ENCODE measurements at regions not wholly inside any gene's neighbourhood (a gene's known extent, or its start where the extent isn't known, plus 50 kb on each side); places are given as distances from the start of the nearest gene placed in this dataset.

- Histone ChIP-seq H3K9me3 (no peaks in the 10 kb centered on the region), H3K4me3 (no peak overlapping the region), H3K27ac (no peak overlapping the region), H3K27me3 (no peaks in the 10 kb centered on the region), H3K4me1 (no peaks in the 10 kb centered on the region), H3K36me3 (no peaks in the 10 kb centered on the region)
- TF ChIP-seq, protein P1, sequence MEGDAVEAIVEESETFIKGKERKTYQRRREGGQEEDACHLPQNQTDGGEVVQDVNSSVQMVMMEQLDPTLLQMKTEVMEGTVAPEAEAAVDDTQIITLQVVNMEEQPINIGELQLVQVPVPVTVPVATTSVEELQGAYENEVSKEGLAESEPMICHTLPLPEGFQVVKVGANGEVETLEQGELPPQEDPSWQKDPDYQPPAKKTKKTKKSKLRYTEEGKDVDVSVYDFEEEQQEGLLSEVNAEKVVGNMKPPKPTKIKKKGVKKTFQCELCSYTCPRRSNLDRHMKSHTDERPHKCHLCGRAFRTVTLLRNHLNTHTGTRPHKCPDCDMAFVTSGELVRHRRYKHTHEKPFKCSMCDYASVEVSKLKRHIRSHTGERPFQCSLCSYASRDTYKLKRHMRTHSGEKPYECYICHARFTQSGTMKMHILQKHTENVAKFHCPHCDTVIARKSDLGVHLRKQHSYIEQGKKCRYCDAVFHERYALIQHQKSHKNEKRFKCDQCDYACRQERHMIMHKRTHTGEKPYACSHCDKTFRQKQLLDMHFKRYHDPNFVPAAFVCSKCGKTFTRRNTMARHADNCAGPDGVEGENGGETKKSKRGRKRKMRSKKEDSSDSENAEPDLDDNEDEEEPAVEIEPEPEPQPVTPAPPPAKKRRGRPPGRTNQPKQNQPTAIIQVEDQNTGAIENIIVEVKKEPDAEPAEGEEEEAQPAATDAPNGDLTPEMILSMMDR (IDR thresholded peaks at IDR 0.05), result no peak
- no peak for DNase-seq (ENCODE audit: low spot score)
Observed at GRCh38 chr2:199144546-199144945, 313.2 kb downstream of the SATB2 start.

GRCh38 chr2:199144036-199144435 is 313.7 kb downstream of the SATB2 start:
- no peak for DNase-seq (ENCODE audit: low spot score)
- Histone ChIP-seq H3K4me3 (no peak overlapping the region), H3K27me3 (no peaks in the 10 kb centered on the region), H3K4me1 (no peaks in the 10 kb centered on the region), H3K27ac (no peak overlapping the region), H3K36me3 (no peaks in the 10 kb centered on the region), H3K9me3 (no peaks in the 10 kb centered on the region)
- TF ChIP-seq, protein P1 (IDR thresholded peaks at IDR 0.05), result no peak

GRCh38 chr2:199136681-199137080 is 321.1 kb downstream of the SATB2 start:
- no peak for DNase-seq (ENCODE audit: low spot score)
- no peaks in the 10 kb centered on the region for H3K9me3 ChIP-seq
- TF ChIP-seq, protein P1 (IDR thresholded peaks at IDR 0.05), result no peak
- H3K27me3 ChIP-seq, result no peaks in the 10 kb centered on the region
- H3K4me3 ChIP-seq, result no peak overlapping the region
- no peaks in the 10 kb centered on the region for H3K36me3 ChIP-seq
- no peaks in the 10 kb centered on the region for H3K4me1 ChIP-seq
- no peak overlapping the region for H3K27ac ChIP-seq

DNA sequence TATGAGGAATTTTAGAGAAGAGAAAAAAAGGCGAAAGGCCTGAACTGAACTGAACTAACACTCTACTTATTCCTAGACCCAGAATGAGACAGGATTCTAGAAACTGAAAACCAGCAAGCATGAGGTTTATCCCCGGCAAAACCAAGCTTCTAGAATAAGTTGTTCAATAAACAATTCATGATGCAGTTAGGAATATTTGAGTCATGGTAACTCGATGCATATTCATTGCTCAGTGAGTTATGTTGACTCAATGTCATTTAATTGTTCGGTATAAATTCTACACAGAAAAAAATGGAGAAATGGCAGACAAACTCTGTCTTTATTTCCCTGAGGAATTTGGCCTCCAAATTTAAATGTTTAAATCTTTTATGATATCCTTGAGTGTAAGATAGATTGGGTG is 321.5 kb downstream of the SATB2 start:
- H3K27me3 ChIP-seq, result no peaks in the 10 kb centered on the region
- no peaks in the 10 kb centered on the region for H3K9me3 ChIP-seq
- DNase-seq (ENCODE audit: low spot score), result no peak
- no peak overlapping the region for H3K4me3 ChIP-seq
- H3K4me1 ChIP-seq, result no peaks in the 10 kb centered on the region
- no peaks in the 10 kb centered on the region for H3K36me3 ChIP-seq
- no peak overlapping the region for H3K27ac ChIP-seq
- TF ChIP-seq, protein P1 (IDR thresholded peaks at IDR 0.05), result no peak

GRCh38 chr2:199131876-199132275 is 325.9 kb downstream of the SATB2 start:
- no peaks in the 10 kb centered on the region for H3K36me3 ChIP-seq
- TF ChIP-seq, protein P1 (IDR thresholded peaks at IDR 0.05), result no peak
- H3K4me3 ChIP-seq, result no peak overlapping the region
- no peaks in the 10 kb centered on the region for H3K9me3 ChIP-seq
- no peak for DNase-seq (ENCODE audit: low spot score)
- H3K27me3 ChIP-seq, result no peaks in the 10 kb centered on the region
- no peaks in the 10 kb centered on the region for H3K4me1 ChIP-seq
- no peak overlapping the region for H3K27ac ChIP-seq

DNA sequence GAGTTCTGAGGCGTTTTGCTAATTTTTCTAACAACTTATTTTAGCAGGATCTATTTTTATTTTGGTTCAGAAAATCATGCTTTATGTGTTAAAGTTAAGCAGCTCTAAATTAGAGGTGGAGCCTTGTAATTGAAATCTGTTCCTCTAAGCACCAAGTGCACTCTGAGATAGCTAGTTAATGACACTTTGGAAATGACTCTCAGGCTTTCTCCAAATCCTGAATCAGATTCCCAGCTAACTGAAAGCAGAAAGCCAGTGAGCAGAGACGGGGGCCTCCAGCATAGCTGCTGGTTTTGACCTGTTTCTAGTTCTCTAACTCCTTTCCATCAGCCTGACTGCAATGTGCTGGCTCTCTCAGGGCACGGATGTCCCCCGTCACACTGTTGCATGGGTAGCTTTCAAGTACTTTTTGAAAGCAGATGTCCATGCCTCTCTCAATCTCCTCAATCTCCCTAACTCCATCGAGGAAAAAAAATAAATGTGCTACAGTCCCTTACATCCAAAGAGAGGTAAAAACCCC is 326.5 kb downstream of the SATB2 start:
- TF ChIP-seq, protein P1 (IDR thresholded peaks at IDR 0.05), result no peak
- Histone ChIP-seq H3K27me3 (no peaks in the 10 kb centered on the region), H3K9me3 (no peaks in the 10 kb centered on the region), H3K27ac (no peak overlapping the region), H3K36me3 (no peaks in the 10 kb centered on the region), H3K4me1 (no peaks in the 10 kb centered on the region), H3K4me3 (no peak overlapping the region)
- no peak for DNase-seq (ENCODE audit: low spot score)

All from right atrium auricular region (tissue), 2 donors.